ENCODE measurements at regions not wholly inside any gene's neighbourhood (a gene's known extent, or its start where the extent isn't known, plus 50 kb on each side); places are given as distances from the start of the nearest gene placed in this dataset.

DNA sequence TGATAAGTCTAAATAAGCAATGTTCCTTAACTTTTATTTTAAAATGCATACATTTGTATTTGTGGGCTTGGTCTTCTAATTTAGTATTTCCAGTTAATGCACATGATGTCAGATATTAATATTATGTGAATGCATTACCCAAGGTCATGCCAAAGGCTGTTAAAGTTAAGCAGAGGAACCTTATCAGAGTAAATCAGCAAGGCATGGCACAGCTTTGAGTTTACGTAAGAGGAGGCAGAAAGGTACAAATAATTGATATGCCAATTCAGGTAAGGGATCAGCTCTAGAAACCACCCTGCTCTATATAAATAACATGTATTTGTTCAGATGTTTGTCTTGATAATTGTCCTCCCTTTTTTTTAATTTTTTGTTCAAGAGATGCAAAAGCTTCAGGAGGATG, 64.5 kb upstream of the CHRM3 start:
- TF ChIP-seq, protein P1, sequence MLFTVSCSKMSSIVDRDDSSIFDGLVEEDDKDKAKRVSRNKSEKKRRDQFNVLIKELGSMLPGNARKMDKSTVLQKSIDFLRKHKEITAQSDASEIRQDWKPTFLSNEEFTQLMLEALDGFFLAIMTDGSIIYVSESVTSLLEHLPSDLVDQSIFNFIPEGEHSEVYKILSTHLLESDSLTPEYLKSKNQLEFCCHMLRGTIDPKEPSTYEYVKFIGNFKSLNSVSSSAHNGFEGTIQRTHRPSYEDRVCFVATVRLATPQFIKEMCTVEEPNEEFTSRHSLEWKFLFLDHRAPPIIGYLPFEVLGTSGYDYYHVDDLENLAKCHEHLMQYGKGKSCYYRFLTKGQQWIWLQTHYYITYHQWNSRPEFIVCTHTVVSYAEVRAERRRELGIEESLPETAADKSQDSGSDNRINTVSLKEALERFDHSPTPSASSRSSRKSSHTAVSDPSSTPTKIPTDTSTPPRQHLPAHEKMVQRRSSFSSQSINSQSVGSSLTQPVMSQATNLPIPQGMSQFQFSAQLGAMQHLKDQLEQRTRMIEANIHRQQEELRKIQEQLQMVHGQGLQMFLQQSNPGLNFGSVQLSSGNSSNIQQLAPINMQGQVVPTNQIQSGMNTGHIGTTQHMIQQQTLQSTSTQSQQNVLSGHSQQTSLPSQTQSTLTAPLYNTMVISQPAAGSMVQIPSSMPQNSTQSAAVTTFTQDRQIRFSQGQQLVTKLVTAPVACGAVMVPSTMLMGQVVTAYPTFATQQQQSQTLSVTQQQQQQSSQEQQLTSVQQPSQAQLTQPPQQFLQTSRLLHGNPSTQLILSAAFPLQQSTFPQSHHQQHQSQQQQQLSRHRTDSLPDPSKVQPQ (CRISPR knock-in tag; IDR thresholded peaks at IDR 0.05; ENCODE audit: borderline replicate concordance), result no peak
- TF ChIP-seq, protein P2, sequence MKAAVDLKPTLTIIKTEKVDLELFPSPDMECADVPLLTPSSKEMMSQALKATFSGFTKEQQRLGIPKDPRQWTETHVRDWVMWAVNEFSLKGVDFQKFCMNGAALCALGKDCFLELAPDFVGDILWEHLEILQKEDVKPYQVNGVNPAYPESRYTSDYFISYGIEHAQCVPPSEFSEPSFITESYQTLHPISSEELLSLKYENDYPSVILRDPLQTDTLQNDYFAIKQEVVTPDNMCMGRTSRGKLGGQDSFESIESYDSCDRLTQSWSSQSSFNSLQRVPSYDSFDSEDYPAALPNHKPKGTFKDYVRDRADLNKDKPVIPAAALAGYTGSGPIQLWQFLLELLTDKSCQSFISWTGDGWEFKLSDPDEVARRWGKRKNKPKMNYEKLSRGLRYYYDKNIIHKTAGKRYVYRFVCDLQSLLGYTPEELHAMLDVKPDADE (conservative IDR thresholded peaks at IDR 0.05; ENCODE audit: control insufficient read depth, low read depth, low read length), result no peak

Measured in K562 (cell line).